Upper lobe of left lung (tissue), 4 donors: ENCODE measurements at regions not wholly inside any gene's neighbourhood (a gene's known extent, or its start where the extent isn't known, plus 50 kb on each side); places are given as distances from the start of the nearest gene placed in this dataset.

ENCODE experiments used
- POLR2A ChIP-seq, 4 donors: fragments of 450-650 bp; IDR thresholded peaks; one replicate each; pipeline ENCODE4 v1.5.1; 2016 to 2017; ENCODE audit warnings: antibody characterized with exemption in 4 of 4, mild to moderate bottlenecking in 2 of 4
- TF ChIP-seq, protein P1 (sequence below), 6 experiments: fragments of 450-650 bp in 4 of 6; fragments of 200-600 bp in 2 of 6; sonication (generic) in 2 of 6; IDR thresholded peaks; one replicate each; pipeline ENCODE4 v1.5.1; 2016 to 2019; ENCODE audit warnings: antibody characterized with exemption in 6 of 6

DNA sequence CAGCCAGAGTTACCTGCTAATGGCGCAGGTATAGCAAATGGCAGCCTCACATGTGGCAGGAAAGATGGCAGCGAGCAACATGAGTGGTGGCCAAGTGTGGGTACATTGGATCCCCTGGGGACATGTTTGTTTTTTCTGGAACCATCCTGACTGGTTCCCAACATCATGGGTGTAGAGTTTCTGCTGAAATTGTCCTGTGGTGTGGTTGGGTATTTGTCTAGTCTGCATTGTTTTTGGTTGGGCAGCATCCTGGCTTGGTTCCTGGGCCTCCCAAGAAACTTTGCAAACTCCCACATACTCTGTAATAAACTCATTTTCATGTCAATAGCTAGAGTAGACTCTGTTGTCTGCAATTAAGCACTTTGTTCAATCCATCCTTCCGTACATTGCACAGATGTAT, 282.6 kb downstream of the CDC5L start:
- TF ChIP-seq, protein P1, sequence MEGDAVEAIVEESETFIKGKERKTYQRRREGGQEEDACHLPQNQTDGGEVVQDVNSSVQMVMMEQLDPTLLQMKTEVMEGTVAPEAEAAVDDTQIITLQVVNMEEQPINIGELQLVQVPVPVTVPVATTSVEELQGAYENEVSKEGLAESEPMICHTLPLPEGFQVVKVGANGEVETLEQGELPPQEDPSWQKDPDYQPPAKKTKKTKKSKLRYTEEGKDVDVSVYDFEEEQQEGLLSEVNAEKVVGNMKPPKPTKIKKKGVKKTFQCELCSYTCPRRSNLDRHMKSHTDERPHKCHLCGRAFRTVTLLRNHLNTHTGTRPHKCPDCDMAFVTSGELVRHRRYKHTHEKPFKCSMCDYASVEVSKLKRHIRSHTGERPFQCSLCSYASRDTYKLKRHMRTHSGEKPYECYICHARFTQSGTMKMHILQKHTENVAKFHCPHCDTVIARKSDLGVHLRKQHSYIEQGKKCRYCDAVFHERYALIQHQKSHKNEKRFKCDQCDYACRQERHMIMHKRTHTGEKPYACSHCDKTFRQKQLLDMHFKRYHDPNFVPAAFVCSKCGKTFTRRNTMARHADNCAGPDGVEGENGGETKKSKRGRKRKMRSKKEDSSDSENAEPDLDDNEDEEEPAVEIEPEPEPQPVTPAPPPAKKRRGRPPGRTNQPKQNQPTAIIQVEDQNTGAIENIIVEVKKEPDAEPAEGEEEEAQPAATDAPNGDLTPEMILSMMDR (IDR thresholded peaks at IDR 0.05) = no peak
- no peak for TF ChIP-seq POLR2A (IDR thresholded peaks at IDR 0.05)
